ENCODE measurements at regions not wholly inside any gene's neighbourhood (a gene's known extent, or its start where the extent isn't known, plus 50 kb on each side); places are given as distances from the start of the nearest gene placed in this dataset.

GRCh38 chr7:45450571-45451204, 123.5 kb upstream of the ADCY1 start:
- H3K18ac ChIP-seq (ENCODE audit: low read depth, low read length) = no peak overlapping the region
- no peak overlapping the region for H3K9ac ChIP-seq (ENCODE audit: low read depth, low read length)
- H2BK5ac ChIP-seq (ENCODE audit: low read depth, low read length, poor library complexity, severe bottlenecking) = no peak overlapping the region
- POLR2A ChIA-PET (ENCODE audit: unreplicated experiment) = no interaction called here
- H3K4me2 ChIP-seq (ENCODE audit: low read depth, low read length) = no peak overlapping the region
- H3K9me1 ChIP-seq (ENCODE audit: insufficient read depth, low read length) = no peaks in the 10 kb centered on the region
- H3K4me1 ChIP-seq (ENCODE audit: control insufficient read depth, insufficient read depth, low read length) = no peaks in the 10 kb centered on the region
- peaks cover 1% of the 10 kb centered on the region; the same call in 1 of the 2 replicates for H3K27me3 ChIP-seq (ENCODE audit: control insufficient read depth, insufficient read depth, low read length)
- H2AFZ ChIP-seq (replicated peaks; ENCODE audit: low read length, poor library complexity) = no peak overlapping the region
- H3K9me3 ChIP-seq (ENCODE audit: control insufficient read depth, insufficient read depth, low read length) = no peaks in the 10 kb centered on the region
- CTCF ChIA-PET = no interaction called here
- H4K91ac ChIP-seq (ENCODE audit: insufficient read depth, low read depth, low read length) = no peak overlapping the region
- no peak overlapping the region for H2BK120ac ChIP-seq (ENCODE audit: low read depth, low read length)
- H2AK9ac ChIP-seq (replicated peaks; ENCODE audit: low read depth, low read length, poor library complexity) = no peak overlapping the region
- no peak for DNase-seq
- no peak overlapping the region for H3K14ac ChIP-seq (replicated peaks; ENCODE audit: low read depth, low read length)
- no peaks in the 10 kb centered on the region for H3K79me1 ChIP-seq (ENCODE audit: low read depth in 1 of 2, low read length in 2 of 2)
- dilution Hi-C loops (cut with HindIII; ENCODE audit: low sequenced_read_pairs, unreplicated experiment) = no loop called here
- H2AK5ac ChIP-seq (ENCODE audit: low read depth, low read length) = no peak overlapping the region
- WGBS, 2 experiments (ENCODE audit: extremely low coverage in 2 of 2, insufficient read length in 1 of 2) = no CpG with 5 or more reads among the region's 2 CpGs
- no peak overlapping the region for H4K5ac ChIP-seq (ENCODE audit: low read depth, low read length)
- intact Hi-C loops (cut with micrococcal nuclease) = no loop called here
- in situ Hi-C loops (cut with MboI; ENCODE audit: low sequenced_read_pairs) = no loop called here
- H3K4me3 ChIP-seq (ENCODE audit: insufficient read depth, low read depth, low read length) = no peak overlapping the region
- no peaks in the 10 kb centered on the region for H3K36me3 ChIP-seq (ENCODE audit: control insufficient read depth, insufficient read depth, low read length)
- H2BK15ac ChIP-seq (ENCODE audit: low read depth, low read length) = no peak overlapping the region
- no peak overlapping the region for H3K4ac ChIP-seq (ENCODE audit: low read depth, low read length)
- no peaks in the 10 kb centered on the region for H4K20me1 ChIP-seq (ENCODE audit: insufficient read depth, low read length)
- no peak overlapping the region for H4K8ac ChIP-seq (ENCODE audit: low read depth in 2 of 2, low read length in 2 of 2)
- no peak overlapping the region for H3K27ac ChIP-seq (ENCODE audit: insufficient read depth, low read length)
- H2BK20ac ChIP-seq (ENCODE audit: low read depth, low read length) = no peak overlapping the region
- H3K23ac ChIP-seq (ENCODE audit: low read depth, low read length) = no peak overlapping the region
- no peak for ATAC-seq (ENCODE audit: low read depth)
- TF ChIP-seq, protein P1, sequence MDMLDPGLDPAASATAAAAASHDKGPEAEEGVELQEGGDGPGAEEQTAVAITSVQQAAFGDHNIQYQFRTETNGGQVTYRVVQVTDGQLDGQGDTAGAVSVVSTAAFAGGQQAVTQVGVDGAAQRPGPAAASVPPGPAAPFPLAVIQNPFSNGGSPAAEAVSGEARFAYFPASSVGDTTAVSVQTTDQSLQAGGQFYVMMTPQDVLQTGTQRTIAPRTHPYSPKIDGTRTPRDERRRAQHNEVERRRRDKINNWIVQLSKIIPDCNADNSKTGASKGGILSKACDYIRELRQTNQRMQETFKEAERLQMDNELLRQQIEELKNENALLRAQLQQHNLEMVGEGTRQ (IDR thresholded peaks at IDR 0.05; ENCODE audit: low read depth, low read length) = no peak
- TF ChIP-seq, protein P2, sequence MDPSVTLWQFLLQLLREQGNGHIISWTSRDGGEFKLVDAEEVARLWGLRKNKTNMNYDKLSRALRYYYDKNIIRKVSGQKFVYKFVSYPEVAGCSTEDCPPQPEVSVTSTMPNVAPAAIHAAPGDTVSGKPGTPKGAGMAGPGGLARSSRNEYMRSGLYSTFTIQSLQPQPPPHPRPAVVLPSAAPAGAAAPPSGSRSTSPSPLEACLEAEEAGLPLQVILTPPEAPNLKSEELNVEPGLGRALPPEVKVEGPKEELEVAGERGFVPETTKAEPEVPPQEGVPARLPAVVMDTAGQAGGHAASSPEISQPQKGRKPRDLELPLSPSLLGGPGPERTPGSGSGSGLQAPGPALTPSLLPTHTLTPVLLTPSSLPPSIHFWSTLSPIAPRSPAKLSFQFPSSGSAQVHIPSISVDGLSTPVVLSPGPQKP (IDR thresholded peaks at IDR 0.05; ENCODE audit: borderline replicate concordance, low read depth, low read length) = no peak
- no TSS peak for BruUV-seq (replicated peaks)
- no peak overlapping the region for H3K56ac ChIP-seq (ENCODE audit: extremely low read depth, insufficient read depth, low read length)
